ENCODE measurements at regions not wholly inside any gene's neighbourhood (a gene's known extent, or its start where the extent isn't known, plus 50 kb on each side); places are given as distances from the start of the nearest gene placed in this dataset.
"Not testable (repeated sequence)": the region's sequence is repeated elsewhere in the genome, so short reads cannot be mapped to it uniquely, and the experiment has no call there.

GRCh38 chr11:81787584-81788049 is 946.0 kb downstream of the FAM181B start:
- Histone ChIP-seq H3K36me3 (ENCODE audit: control insufficient read depth, insufficient read depth, low read length) (no peaks in the 10 kb centered on the region), H3K9me3 (ENCODE audit: control insufficient read depth, insufficient read depth, low read length) (no peaks in the 10 kb centered on the region), H3K27me3 (ENCODE audit: control insufficient read depth, insufficient read depth, low read length) (no peaks in the 10 kb centered on the region), H3K4me1 (ENCODE audit: control insufficient read depth, insufficient read depth, low read length) (no peaks in the 10 kb centered on the region), H3K27ac (ENCODE audit: low read depth, low read length) (no peak overlapping the region), H3K4me3 (ENCODE audit: low read depth, low read length) (no peak overlapping the region)
- no CpG with 5 or more reads among the region's 1 CpG for WGBS (ENCODE audit: insufficient coverage)
- DNase-seq (ENCODE audit: low read depth in 4 of 6, low spot score in 6 of 6), result peak in 3 of 6 donors; percentile 2 to 72 (median 72)

- no CpG with 5 or more reads among the region's 3 CpGs for WGBS (ENCODE audit: insufficient coverage)
Observed at GRCh38 chr11:81772166-81772565, 961.5 kb downstream of the FAM181B start.

GRCh38 chr11:81769906-81770305 is 963.8 kb downstream of the FAM181B start:
- WGBS (ENCODE audit: insufficient coverage), result 74% methylated on average over 5 of the region's 5 CpGs
- not testable (repeated sequence) for H3K9me3 ChIP-seq (ENCODE audit: control insufficient read depth, insufficient read depth, low read length); H3K27ac ChIP-seq (ENCODE audit: low read depth, low read length)

More at GRCh38 chr11:81772166-81772565, 961.5 kb downstream of the FAM181B start:
- Histone ChIP-seq H3K4me1 (ENCODE audit: control insufficient read depth, insufficient read depth, low read length) (no peaks in the 10 kb centered on the region), H3K4me3 (ENCODE audit: low read depth, low read length) (no peak overlapping the region), H3K27ac (ENCODE audit: low read depth, low read length) (no peak overlapping the region), H3K9me3 (ENCODE audit: control insufficient read depth, insufficient read depth, low read length) (no peaks in the 10 kb centered on the region), H3K36me3 (ENCODE audit: control insufficient read depth, insufficient read depth, low read length) (no peaks in the 10 kb centered on the region), H3K27me3 (ENCODE audit: control insufficient read depth, insufficient read depth, low read length) (no peaks in the 10 kb centered on the region)
- peak in 4 of 6 donors; percentile 4 to 65 (median 29) for DNase-seq (ENCODE audit: low read depth in 4 of 6, low spot score in 6 of 6)

GRCh38 chr11:81756864-81757595 is 976.6 kb downstream of the FAM181B start:
- H3K4me3 ChIP-seq (ENCODE audit: low read depth, low read length), result no peak overlapping the region
- no peak for DNase-seq (ENCODE audit: low read depth in 4 of 6, low spot score in 6 of 6)
- H3K27ac ChIP-seq (ENCODE audit: low read depth, low read length), result no peak overlapping the region
- no peaks in the 10 kb centered on the region for H3K9me3 ChIP-seq (ENCODE audit: control insufficient read depth, insufficient read depth, low read length)
- H3K4me1 ChIP-seq (ENCODE audit: control insufficient read depth, insufficient read depth, low read length), result no peaks in the 10 kb centered on the region
- H3K36me3 ChIP-seq (ENCODE audit: control insufficient read depth, insufficient read depth, low read length), result no peaks in the 10 kb centered on the region
- WGBS (ENCODE audit: insufficient coverage), result 100% methylated on average over 1 of the region's 1 CpG
- H3K27me3 ChIP-seq (ENCODE audit: control insufficient read depth, insufficient read depth, low read length), result no peaks in the 10 kb centered on the region

More at GRCh38 chr11:81769906-81770305, 963.8 kb downstream of the FAM181B start:
- DNase-seq (ENCODE audit: low read depth in 4 of 6, low spot score in 6 of 6); H3K27me3 ChIP-seq (ENCODE audit: control insufficient read depth, insufficient read depth, low read length); H3K36me3 ChIP-seq (ENCODE audit: control insufficient read depth, insufficient read depth, low read length); H3K4me1 ChIP-seq (ENCODE audit: control insufficient read depth, insufficient read depth, low read length); H3K4me3 ChIP-seq (ENCODE audit: low read depth, low read length): not testable (repeated sequence)

- no peaks in the 10 kb centered on the region for H3K9me3 ChIP-seq (ENCODE audit: control insufficient read depth, insufficient read depth, low read length)
- H3K4me3 ChIP-seq (ENCODE audit: low read depth, low read length), result no peak overlapping the region
- no peak for DNase-seq (ENCODE audit: low read depth in 4 of 6, low spot score in 6 of 6)
- H3K4me1 ChIP-seq (ENCODE audit: control insufficient read depth, insufficient read depth, low read length), result no peaks in the 10 kb centered on the region
- H3K27ac ChIP-seq (ENCODE audit: low read depth, low read length), result no peak overlapping the region
- no peaks in the 10 kb centered on the region for H3K36me3 ChIP-seq (ENCODE audit: control insufficient read depth, insufficient read depth, low read length)
- WGBS (ENCODE audit: insufficient coverage), result 75% methylated on average over 1 of the region's 2 CpGs
- H3K27me3 ChIP-seq (ENCODE audit: control insufficient read depth, insufficient read depth, low read length), result no peaks in the 10 kb centered on the region
Observed at GRCh38 chr11:81749245-81749644, 984.4 kb downstream of the FAM181B start.

GRCh38 chr11:81744336-81745116 is 989.1 kb downstream of the FAM181B start:
- no peaks in the 10 kb centered on the region for H3K4me1 ChIP-seq (ENCODE audit: control insufficient read depth, insufficient read depth, low read length)
- H3K27me3 ChIP-seq (ENCODE audit: control insufficient read depth, insufficient read depth, low read length), result no peaks in the 10 kb centered on the region
- 94% methylated on average over 28 of the region's 35 CpGs for WGBS (ENCODE audit: insufficient coverage)
- H3K9me3 ChIP-seq (ENCODE audit: control insufficient read depth, insufficient read depth, low read length), result no peaks in the 10 kb centered on the region
- no peak for DNase-seq (ENCODE audit: low read depth in 4 of 6, low spot score in 6 of 6)
- no peaks in the 10 kb centered on the region for H3K36me3 ChIP-seq (ENCODE audit: control insufficient read depth, insufficient read depth, low read length)
- H3K4me3 ChIP-seq (ENCODE audit: low read depth, low read length), result no peak overlapping the region
- H3K27ac ChIP-seq (ENCODE audit: low read depth, low read length), result no peak overlapping the region

- no CpG with 5 or more reads among the region's 3 CpGs for WGBS (ENCODE audit: insufficient coverage)
- no peak overlapping the region for H3K27ac ChIP-seq (ENCODE audit: low read depth, low read length)
- DNase-seq (ENCODE audit: low read depth in 4 of 6, low spot score in 6 of 6), result no peak
- no peak overlapping the region for H3K4me3 ChIP-seq (ENCODE audit: low read depth, low read length)
- peaks cover 1% of the 10 kb centered on the region for H3K9me3 ChIP-seq (ENCODE audit: control insufficient read depth, insufficient read depth, low read length)
- H3K36me3 ChIP-seq (ENCODE audit: control insufficient read depth, insufficient read depth, low read length), result no peaks in the 10 kb centered on the region
- no peaks in the 10 kb centered on the region for H3K27me3 ChIP-seq (ENCODE audit: control insufficient read depth, insufficient read depth, low read length)
- H3K4me1 ChIP-seq (ENCODE audit: control insufficient read depth, insufficient read depth, low read length), result no peaks in the 10 kb centered on the region
Observed at GRCh38 chr11:81725701-81726100, 1008.0 kb downstream of the FAM181B start.

GRCh38 chr11:81717695-81718094 is 1016.0 kb downstream of the FAM181B start:
- no peaks in the 10 kb centered on the region for H3K4me1 ChIP-seq (ENCODE audit: control insufficient read depth, insufficient read depth, low read length)
- WGBS (ENCODE audit: insufficient coverage), result no CpG with 5 or more reads among the region's 1 CpG
- H3K4me3 ChIP-seq (ENCODE audit: low read depth, low read length), result no peak overlapping the region
- H3K27me3 ChIP-seq (ENCODE audit: control insufficient read depth, insufficient read depth, low read length), result no peaks in the 10 kb centered on the region
- no peaks in the 10 kb centered on the region for H3K9me3 ChIP-seq (ENCODE audit: control insufficient read depth, insufficient read depth, low read length)
- peak in 1 of 6 donors; percentile 1 for DNase-seq (ENCODE audit: low read depth in 4 of 6, low spot score in 6 of 6)
- no peaks in the 10 kb centered on the region for H3K36me3 ChIP-seq (ENCODE audit: control insufficient read depth, insufficient read depth, low read length)
- H3K27ac ChIP-seq (ENCODE audit: low read depth, low read length), result no peak overlapping the region

- no peak for DNase-seq (ENCODE audit: low read depth in 4 of 6, low spot score in 6 of 6)
- no peak overlapping the region for H3K4me3 ChIP-seq (ENCODE audit: low read depth, low read length)
- WGBS (ENCODE audit: insufficient coverage), result no CpG with 5 or more reads among the region's 1 CpG
- H3K27me3 ChIP-seq (ENCODE audit: control insufficient read depth, insufficient read depth, low read length), result no peaks in the 10 kb centered on the region
- peaks cover under 1% of the 10 kb centered on the region for H3K9me3 ChIP-seq (ENCODE audit: control insufficient read depth, insufficient read depth, low read length)
- H3K4me1 ChIP-seq (ENCODE audit: control insufficient read depth, insufficient read depth, low read length), result no peaks in the 10 kb centered on the region
- no peaks in the 10 kb centered on the region for H3K36me3 ChIP-seq (ENCODE audit: control insufficient read depth, insufficient read depth, low read length)
- H3K27ac ChIP-seq (ENCODE audit: low read depth, low read length), result no peak overlapping the region
Observed at GRCh38 chr11:81707881-81708280, 1025.8 kb downstream of the FAM181B start.

Measured in spinal cord (tissue), 9 donors.